GM21723 (cell line): ENCODE measurements at regions not wholly inside any gene's neighbourhood (a gene's known extent, or its start where the extent isn't known, plus 50 kb on each side); places are given as distances from the start of the nearest gene placed in this dataset.
"Not testable (repeated sequence)": the region's sequence is repeated elsewhere in the genome, so short reads cannot be mapped to it uniquely, and the experiment has no call there.

ENCODE experiments used
- ATAC-seq: cut with Tn5 transposase; IDR thresholded peaks from one replicate; pipeline ENCODE4 v1.9.1; 2021; ENCODE audit warnings: mild to moderate bottlenecking, moderate library complexity; ENCODE audit not compliant: unreplicated experiment

DNA sequence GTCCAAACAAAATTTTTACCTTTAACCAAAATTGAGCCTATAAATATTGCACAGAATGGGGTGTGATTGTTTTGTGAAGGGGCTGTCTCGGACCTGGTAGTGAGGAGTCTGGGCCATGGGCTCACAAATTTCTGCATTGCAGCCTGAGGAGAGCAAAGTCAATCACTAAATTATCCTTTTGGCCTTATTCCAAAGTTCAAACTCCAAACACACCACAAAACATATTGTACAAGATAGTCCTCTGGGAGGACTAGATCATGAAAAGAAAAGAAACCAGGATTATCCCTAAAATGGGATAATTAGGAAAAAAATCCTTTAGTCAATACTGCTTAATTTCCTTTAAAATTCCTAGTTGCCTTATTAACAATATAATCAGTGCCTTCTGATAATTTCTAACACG is 115.5 kb downstream of the BUB3 start:
- no peak for ATAC-seq

DNA sequence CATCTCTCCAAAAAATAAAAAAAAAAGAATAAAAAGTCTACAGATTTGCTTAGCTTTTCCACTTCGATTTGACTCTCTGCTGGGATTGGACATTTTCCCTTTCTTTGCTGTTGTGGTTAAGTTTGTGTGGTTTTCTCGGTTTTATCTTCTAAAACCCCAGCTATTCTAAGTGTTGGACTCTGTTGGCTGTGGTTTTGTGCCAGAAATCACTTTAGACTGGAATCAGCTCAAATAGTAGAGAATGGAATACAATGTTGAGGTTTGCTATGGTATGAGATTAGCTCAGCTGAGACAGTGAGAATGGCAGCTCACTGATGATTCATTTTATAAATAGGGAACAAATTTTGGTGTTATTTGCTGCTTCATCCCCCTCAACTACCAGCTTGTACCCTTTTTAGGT is 116.0 kb downstream of the BUB3 start:
- ATAC-seq = no peak

DNA sequence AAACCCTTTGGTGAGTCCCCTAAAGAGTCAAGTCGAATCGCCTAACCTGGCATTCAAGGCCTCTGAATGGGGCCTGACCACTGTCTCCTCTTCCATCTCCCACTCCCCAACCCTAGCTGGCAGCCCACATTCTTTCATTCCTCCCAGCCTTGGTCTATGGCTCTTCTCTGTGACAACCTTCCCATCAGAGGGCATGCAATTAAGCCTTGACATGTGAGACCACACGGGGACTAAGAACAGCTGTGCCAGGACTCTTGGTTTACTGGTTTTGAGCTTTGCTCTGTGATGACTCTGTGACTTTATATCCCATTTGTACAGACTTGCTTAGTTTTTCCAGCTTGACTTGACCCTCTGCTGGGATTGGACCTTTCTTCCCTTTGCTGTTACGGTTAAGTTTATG is 116.6 kb downstream of the BUB3 start:
- ATAC-seq = no peak

DNA sequence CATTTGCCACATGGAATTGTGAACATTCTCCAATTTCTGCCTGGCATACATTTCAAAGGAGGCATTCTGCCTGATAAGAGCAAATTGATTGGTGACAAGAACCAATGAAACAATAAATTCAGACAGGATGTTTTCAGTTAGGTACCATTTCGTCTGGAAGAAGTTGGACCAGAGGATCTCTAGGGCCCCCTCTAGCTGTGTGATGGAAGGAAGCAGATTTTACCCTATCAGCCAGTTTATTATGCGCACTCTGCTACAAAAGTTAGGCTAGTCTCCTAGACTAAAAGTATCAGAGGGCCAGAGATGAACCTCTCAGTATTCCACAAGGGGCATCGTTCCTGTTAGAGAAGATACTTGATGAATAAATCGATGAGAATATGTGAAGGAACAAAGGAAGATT is 118.0 kb downstream of the BUB3 start:
- ATAC-seq = no peak

DNA sequence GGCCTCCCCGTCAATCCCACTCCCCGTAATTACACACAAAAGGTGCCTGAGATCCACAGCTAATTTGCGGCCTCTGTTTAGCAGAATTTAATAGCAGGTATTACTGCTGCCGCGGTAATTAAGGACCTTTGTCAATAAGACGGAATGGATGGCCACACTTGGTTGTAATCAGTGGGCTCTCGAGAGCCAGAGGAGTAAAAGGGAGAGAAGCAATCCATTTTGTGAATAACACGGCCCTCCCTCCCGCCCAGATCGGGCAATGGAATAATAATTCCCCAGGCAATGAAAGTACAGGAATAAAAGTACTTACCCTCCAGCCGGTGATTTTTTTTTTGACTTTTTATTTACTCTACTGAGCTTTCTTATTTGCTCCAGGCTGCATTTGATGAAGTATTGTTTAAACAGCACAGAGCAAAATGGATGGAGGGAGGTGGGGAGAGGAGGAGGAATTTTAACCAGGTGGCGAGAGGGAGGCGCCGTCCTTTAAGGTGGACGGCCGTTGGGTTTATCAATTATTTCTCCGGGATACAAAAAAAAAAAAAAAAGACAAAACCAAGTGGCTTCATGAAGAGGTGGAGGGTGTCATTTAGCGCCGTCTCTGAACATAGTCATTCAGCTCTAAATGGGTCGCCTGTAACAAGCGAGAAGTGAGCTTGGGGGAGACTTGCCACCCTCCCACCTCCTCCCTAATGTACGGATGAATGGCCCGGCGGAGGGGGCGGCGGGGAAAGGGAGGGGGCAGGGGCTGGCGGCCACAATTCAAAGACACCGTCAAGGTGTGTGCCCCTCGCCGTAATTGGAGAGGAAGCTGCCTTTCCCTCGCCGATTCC is 120.3 kb downstream of the BUB3 start:
- ATAC-seq = no peak

DNA sequence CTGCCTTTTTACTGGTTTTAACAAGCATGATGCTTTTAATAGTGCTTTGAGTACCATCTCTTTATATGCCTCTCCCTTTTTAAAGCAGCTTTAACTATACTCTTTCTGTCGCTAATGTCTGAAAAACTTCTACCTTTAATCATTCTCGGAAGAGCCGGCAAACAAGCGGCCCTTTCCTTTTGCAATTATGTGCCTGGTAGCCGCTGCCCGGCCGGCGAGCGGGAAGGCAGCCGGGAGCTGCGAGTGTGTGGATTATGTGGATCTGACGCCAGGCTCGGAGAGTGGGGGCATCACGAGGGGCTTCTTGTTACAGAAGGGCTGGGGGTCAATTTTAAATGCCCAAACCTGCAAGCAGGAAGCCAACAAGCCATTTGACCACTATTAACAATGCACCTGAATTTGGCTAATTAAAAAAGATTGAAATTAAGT is 120.9 kb downstream of the BUB3 start:
- no peak for ATAC-seq

- no peak for ATAC-seq
These were observed 124.2 kb downstream of the BUB3 start for GRCh38 chr10:123278445-123278844.

DNA sequence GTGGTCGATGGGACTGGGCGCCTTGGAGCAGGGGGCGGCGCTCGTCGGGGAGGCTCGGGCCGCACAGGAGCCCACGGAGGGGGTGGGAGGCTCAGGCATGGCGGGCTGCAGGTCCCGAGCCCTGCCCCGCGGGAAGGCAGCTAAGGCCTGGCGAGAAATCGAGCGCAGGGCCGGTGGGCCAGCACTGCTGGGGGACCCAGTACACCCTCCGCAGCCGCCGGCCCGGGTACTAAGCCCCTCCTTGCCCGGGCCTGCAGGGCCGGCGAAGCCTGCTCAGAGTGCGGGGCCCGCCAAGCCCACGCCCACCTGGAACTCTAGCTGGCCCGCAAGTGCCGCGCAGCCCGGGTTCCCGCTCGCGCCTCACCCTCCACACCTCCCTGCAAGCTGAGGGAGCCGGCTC is 129.2 kb downstream of the BUB3 start:
- not testable (repeated sequence) for ATAC-seq

GRCh38 chr10:123284022-123284421 is 129.8 kb downstream of the BUB3 start:
- ATAC-seq = no peak

- no peak for ATAC-seq
These were observed 133.5 kb downstream of the BUB3 start for GRCh38 chr10:123287594-123288247.

DNA sequence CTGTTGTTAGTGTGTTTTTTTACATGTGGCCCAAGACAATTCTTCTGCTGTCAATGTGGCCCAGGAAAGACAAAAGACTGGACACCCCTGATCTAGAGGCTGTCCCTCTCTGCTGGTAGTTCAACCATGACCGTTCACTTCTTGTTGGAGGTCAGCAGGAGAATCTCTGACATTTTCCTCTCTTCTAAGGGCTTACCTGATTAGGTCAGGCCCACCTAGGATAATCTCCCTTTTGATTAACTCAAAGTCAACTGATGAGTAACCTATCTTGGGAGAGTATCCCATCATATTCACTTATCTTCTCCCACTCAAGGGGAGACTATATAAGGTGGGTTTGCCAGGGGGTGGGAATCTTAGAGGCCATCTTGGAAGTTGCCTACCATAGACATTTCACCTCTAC is 135.2 kb downstream of the BUB3 start:
- no peak for ATAC-seq

DNA sequence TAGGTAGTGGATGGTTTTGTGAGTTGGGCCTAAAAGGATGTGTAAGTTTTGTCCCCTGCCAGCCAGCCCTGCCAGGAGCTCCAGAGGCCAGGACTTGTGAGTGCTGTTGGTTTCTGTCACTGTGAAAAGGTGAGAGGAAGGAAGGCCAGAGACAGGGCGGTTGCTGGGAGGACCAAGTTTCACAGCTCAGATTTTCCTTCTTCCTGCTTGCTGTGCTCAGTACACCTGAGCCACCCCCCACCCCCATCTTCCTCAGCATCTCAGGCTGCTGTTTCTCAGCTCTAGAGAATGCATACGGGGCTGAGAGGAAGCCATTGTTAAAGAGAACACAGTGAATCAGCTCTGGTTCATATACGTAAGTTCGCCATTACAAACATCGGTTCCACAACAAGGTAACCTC is 139.9 kb downstream of the BUB3 start:
- ATAC-seq = no peak

DNA sequence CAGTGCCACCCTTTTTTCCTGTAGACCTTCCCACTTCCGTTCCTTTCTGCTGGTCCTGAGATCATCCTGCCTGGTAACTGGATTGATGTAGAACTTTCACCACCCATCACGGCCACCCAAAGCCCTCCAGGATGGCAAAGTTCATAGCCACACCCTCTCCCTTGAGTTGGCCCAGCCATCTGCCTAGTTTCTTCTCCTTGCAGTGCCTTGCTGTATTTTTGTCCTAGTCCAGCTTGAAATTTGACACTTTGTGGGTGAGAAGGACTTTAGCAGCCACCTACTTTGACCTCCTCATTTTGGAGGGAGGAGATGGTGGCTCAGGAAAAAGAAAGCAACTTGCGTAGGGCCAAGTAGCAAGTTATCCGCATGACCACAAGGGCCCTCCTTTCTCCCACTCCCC is 140.7 kb downstream of the BUB3 start:
- ATAC-seq = no peak

DNA sequence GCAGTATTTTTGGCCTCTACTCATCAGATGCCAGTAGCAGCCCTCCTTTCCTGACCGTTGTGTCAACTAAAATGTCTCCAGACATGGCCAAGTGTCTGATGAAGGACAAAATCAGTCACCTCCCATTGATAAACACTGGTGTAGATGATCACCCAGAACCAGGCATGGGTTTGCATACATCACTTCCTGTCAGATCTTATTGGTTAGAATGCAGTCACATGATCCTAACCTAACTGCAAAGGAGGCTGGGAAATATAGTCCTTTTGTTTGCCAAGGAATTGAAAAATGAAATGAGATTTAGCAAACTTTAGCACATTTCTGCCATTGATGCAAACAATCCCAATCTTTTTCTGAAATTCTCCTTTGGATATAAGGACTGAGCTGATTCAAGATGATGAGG is 141.4 kb downstream of the BUB3 start:
- no peak for ATAC-seq

- no peak for ATAC-seq
These were observed 143.0 kb downstream of the BUB3 start for GRCh38 chr10:123297175-123297574.

DNA sequence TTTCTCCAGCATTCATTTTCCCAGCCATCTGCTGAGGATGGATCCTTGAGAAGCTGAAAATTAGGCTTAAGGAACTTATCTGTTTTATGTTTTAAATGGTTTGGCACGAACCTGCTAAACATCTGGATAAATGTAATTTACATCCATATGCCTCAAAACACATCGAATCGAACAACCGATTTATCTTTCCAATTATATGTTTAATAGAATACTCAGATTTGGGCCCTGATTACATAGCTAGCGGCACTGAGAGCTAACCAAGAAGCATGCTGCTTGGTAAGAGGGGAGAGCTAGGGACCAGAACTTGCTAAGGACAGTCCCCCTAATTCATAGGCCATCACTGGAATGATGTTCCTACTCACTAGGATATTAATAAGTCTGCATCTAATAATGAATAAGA is 144.4 kb downstream of the BUB3 start:
- ATAC-seq = no peak

DNA sequence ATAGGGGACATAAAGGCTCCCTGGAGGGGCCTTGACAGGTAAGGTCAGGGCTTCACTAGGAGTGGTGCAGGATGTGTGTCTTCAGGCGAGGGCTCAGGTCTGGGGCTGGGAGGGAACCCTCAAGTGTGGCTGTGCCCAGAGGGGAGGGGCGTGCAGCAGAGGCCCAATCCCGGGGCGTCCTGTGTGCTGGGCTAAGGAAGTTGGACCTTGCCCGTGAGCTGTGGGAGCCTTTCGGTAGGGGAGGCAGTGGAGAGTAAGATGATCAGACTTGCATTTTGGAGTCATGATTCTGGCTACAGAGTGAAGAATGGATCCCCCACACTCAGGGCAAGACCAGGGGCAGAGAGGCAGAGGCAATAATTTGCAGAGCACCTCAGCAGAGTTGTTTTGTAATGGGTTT is 145.4 kb downstream of the BUB3 start:
- no peak for ATAC-seq

- ATAC-seq = no peak
These were observed 147.1 kb downstream of the BUB3 start for GRCh38 chr10:123301077-123301857.

- ATAC-seq = no peak
These were observed 149.6 kb downstream of the BUB3 start for GRCh38 chr10:123303581-123304337.

- ATAC-seq = no peak
These were observed 151.5 kb downstream of the BUB3 start for GRCh38 chr10:123305671-123306070.

- no peak for ATAC-seq
These were observed 152.1 kb downstream of the BUB3 start for GRCh38 chr10:123306290-123306689.
